Muscle of leg (tissue), 3 donors: ENCODE measurements at regions not wholly inside any gene's neighbourhood (a gene's known extent, or its start where the extent isn't known, plus 50 kb on each side); places are given as distances from the start of the nearest gene placed in this dataset.

Source experiments
- DNase-seq: peaks from one replicate; pipeline ENCODE4 v3.0.0; 2013
- H3K27ac ChIP-seq: one replicate; pipeline ENCODE4 v1.5.1; 2013; ENCODE audit warnings: mild to moderate bottlenecking, low read length, control low read depth
- H3K27me3 ChIP-seq: one replicate; pipeline ENCODE4 v1.6.1; 2013; ENCODE audit warnings: low read length; ENCODE audit not compliant: control insufficient read depth, insufficient read depth
- H3K36me3 ChIP-seq: one replicate; pipeline ENCODE4 v1.6.1; 2013; ENCODE audit warnings: low read length; ENCODE audit not compliant: control insufficient read depth, insufficient read depth
- H3K4me1 ChIP-seq: one replicate; pipeline ENCODE4 v1.6.1; 2013; ENCODE audit warnings: low read length; ENCODE audit not compliant: control insufficient read depth, insufficient read depth
- H3K4me3 ChIP-seq: one replicate; pipeline ENCODE4 v1.5.1; 2013; ENCODE audit warnings: low read length, control low read depth
- H3K9me3 ChIP-seq: replicated peaks from 2 replicates; pipeline ENCODE4 v1.6.1; 2013; ENCODE audit warnings: low read depth, low read length; ENCODE audit not compliant: control insufficient read depth
- WGBS: methylation state at CpG from one replicate; pipeline ENCODE4 v1.1.5; 2013; ENCODE audit warnings: missing lambda C conversion rate; ENCODE audit not compliant: insufficient coverage; 5-methylcytosine and 5-hydroxymethylcytosine counted together

GRCh38 chr4:135385830-135386581 is 1184.4 kb upstream of the PABPC4L start:
- no peaks in the 10 kb centered on the region for H3K4me1 ChIP-seq
- WGBS, result 91% methylated on average over 5 of the region's 10 CpGs
- H3K27ac ChIP-seq, result no peak overlapping the region
- no peaks in the 10 kb centered on the region for H3K27me3 ChIP-seq
- H3K4me3 ChIP-seq, result no peak overlapping the region
- H3K9me3 ChIP-seq, result no peaks in the 10 kb centered on the region
- no peak for DNase-seq
- no peaks in the 10 kb centered on the region for H3K36me3 ChIP-seq

- H3K4me3 ChIP-seq, result no peak overlapping the region
- no peak overlapping the region for H3K27ac ChIP-seq
- no peaks in the 10 kb centered on the region for H3K9me3 ChIP-seq
- H3K36me3 ChIP-seq, result no peaks in the 10 kb centered on the region
- H3K4me1 ChIP-seq, result no peaks in the 10 kb centered on the region
- no CpG with 5 or more reads among the region's 1 CpG for WGBS
- no peak for DNase-seq
- H3K27me3 ChIP-seq, result no peaks in the 10 kb centered on the region
These were observed 1182.0 kb upstream of the PABPC4L start for GRCh38 chr4:135383356-135384288.

- Histone ChIP-seq H3K27ac (no peak overlapping the region), H3K36me3 (no peaks in the 10 kb centered on the region)
- 82% methylated on average over 3 of the region's 7 CpGs for WGBS
These were observed 1180.8 kb upstream of the PABPC4L start for GRCh38 chr4:135382280-135382959.

GRCh38 chr4:135372131-135372530 is 1170.5 kb upstream of the PABPC4L start:
- Histone ChIP-seq H3K9me3 (no peaks in the 10 kb centered on the region), H3K4me1 (no peaks in the 10 kb centered on the region), H3K27me3 (no peaks in the 10 kb centered on the region), H3K36me3 (no peaks in the 10 kb centered on the region), H3K27ac (no peak overlapping the region), H3K4me3 (no peak overlapping the region)
- 94% methylated on average over 13 of the region's 13 CpGs for WGBS
- no peak for DNase-seq

More at GRCh38 chr4:135382280-135382959, 1180.8 kb upstream of the PABPC4L start:
- Histone ChIP-seq H3K27me3 (no peaks in the 10 kb centered on the region), H3K4me3 (no peak overlapping the region), H3K9me3 (no peaks in the 10 kb centered on the region), H3K4me1 (no peaks in the 10 kb centered on the region)
- no peak for DNase-seq

GRCh38 chr4:135371137-135371536 is 1169.5 kb upstream of the PABPC4L start:
- DNase-seq, result no peak
- Histone ChIP-seq H3K27ac (no peak overlapping the region), H3K36me3 (no peaks in the 10 kb centered on the region), H3K9me3 (no peaks in the 10 kb centered on the region), H3K4me3 (no peak overlapping the region), H3K4me1 (no peaks in the 10 kb centered on the region), H3K27me3 (no peaks in the 10 kb centered on the region)
- WGBS, result 81% methylated on average over 4 of the region's 4 CpGs

GRCh38 chr4:135368831-135369230 is 1167.2 kb upstream of the PABPC4L start:
- Histone ChIP-seq H3K27ac (no peak overlapping the region), H3K4me3 (no peak overlapping the region), H3K36me3 (no peaks in the 10 kb centered on the region), H3K4me1 (no peaks in the 10 kb centered on the region), H3K27me3 (no peaks in the 10 kb centered on the region), H3K9me3 (no peaks in the 10 kb centered on the region)
- 0% methylated on average over 1 of the region's 3 CpGs for WGBS
- DNase-seq, result no peak

GRCh38 chr4:135365065-135365464 is 1163.5 kb upstream of the PABPC4L start:
- H3K27ac ChIP-seq, result no peak overlapping the region
- no peak for DNase-seq
- no peaks in the 10 kb centered on the region for H3K36me3 ChIP-seq
- H3K27me3 ChIP-seq, result no peaks in the 10 kb centered on the region
- H3K9me3 ChIP-seq, result no peaks in the 10 kb centered on the region
- no peaks in the 10 kb centered on the region for H3K4me1 ChIP-seq
- no peak overlapping the region for H3K4me3 ChIP-seq
- WGBS, result no CpG with 5 or more reads among the region's 1 CpG

- Histone ChIP-seq H3K9me3 (no peaks in the 10 kb centered on the region), H3K27me3 (no peaks in the 10 kb centered on the region), H3K27ac (no peak overlapping the region), H3K4me3 (no peak overlapping the region), H3K36me3 (no peaks in the 10 kb centered on the region), H3K4me1 (no peaks in the 10 kb centered on the region)
- DNase-seq, result no peak
- no CpG with 5 or more reads among the region's 1 CpG for WGBS
These were observed 1157.5 kb upstream of the PABPC4L start for GRCh38 chr4:135359128-135359527.

- Histone ChIP-seq H3K27me3 (no peaks in the 10 kb centered on the region), H3K4me1 (no peaks in the 10 kb centered on the region), H3K36me3 (no peaks in the 10 kb centered on the region), H3K27ac (no peak overlapping the region), H3K4me3 (no peak overlapping the region), H3K9me3 (no peaks in the 10 kb centered on the region)
- 20% methylated on average over 1 of the region's 1 CpG for WGBS
- peak; percentile 45 for DNase-seq
These were observed 1155.5 kb upstream of the PABPC4L start for GRCh38 chr4:135357091-135357490.

- Histone ChIP-seq H3K4me1 (no peaks in the 10 kb centered on the region), H3K27ac (no peak overlapping the region), H3K9me3 (no peaks in the 10 kb centered on the region), H3K4me3 (no peak overlapping the region), H3K27me3 (no peaks in the 10 kb centered on the region), H3K36me3 (no peaks in the 10 kb centered on the region)
- WGBS, result no CpG with 5 or more reads among the region's 1 CpG
- peak; percentile 4 for DNase-seq
These were observed 1153.3 kb upstream of the PABPC4L start for GRCh38 chr4:135354876-135355275.
